Aorta (tissue), 5 donors: ENCODE measurements at regions not wholly inside any gene's neighbourhood (a gene's known extent, or its start where the extent isn't known, plus 50 kb on each side); places are given as distances from the start of the nearest gene placed in this dataset.

Source experiments
- ATAC-seq: fragments of 200-7000 bp; cut with Tn5 transposase; one replicate; pipeline ENCODE4 v1.9.1; 2022; ENCODE audit warnings: moderate library complexity; ENCODE audit not compliant: low FRiP score
- DNase-seq, 2 donors: peaks; one replicate each; pipeline ENCODE4 v3.0.0-alpha.2; 2020
- H3K27ac ChIP-seq, 2 donors: one replicate each; pipeline ENCODE4 v1.5.1; 2013; ENCODE audit warnings: low read length in 2 of 2, mild to moderate bottlenecking in 2 of 2, moderate library complexity in 2 of 2, control low read depth in 1 of 2, inconsistent platforms in 1 of 2, low read depth in 1 of 2
- H3K27me3 ChIP-seq, 2 donors: one replicate each; pipeline ENCODE4 v1.6.1; 2013; ENCODE audit warnings: control low read depth in 1 of 2, low read length in 1 of 2, mild to moderate bottlenecking in 1 of 2, moderate library complexity in 1 of 2; ENCODE audit not compliant: insufficient read depth in 2 of 2, control insufficient read depth in 1 of 2
- H3K36me3 ChIP-seq, 2 donors: one replicate each; pipeline ENCODE4 v1.6.1; 2013; ENCODE audit warnings: control low read depth in 1 of 2, low read length in 1 of 2, mild to moderate bottlenecking in 1 of 2; ENCODE audit not compliant: insufficient read depth in 2 of 2, control insufficient read depth in 1 of 2
- H3K4me1 ChIP-seq, 2 donors: one replicate each; pipeline ENCODE4 v1.6.1; 2013; ENCODE audit warnings: low read length in 2 of 2, control low read depth in 1 of 2, mild to moderate bottlenecking in 1 of 2, moderate library complexity in 1 of 2; ENCODE audit not compliant: insufficient read depth in 2 of 2, control insufficient read depth in 1 of 2
- H3K4me3 ChIP-seq, 2 donors: one replicate each; pipeline ENCODE4 v1.5.1; 2013; ENCODE audit warnings: low read length in 2 of 2, control low read depth in 1 of 2, mild to moderate bottlenecking in 1 of 2
- H3K9me3 ChIP-seq: one replicate; pipeline ENCODE4 v1.6.1; 2013; ENCODE audit warnings: mild to moderate bottlenecking, low read length; ENCODE audit not compliant: control insufficient read depth
- WGBS, 2 donors: extraction: QIAGEN DNeasy Blood & Tissue Kit; methylation state at CpG; one replicate each; pipeline ENCODE4 v1.1.7; 2013; 5-methylcytosine and 5-hydroxymethylcytosine counted together
- intact Hi-C, 2 donors: fragments of 100-400 bp; cut with DNase I; formaldehyde crosslinking; loops; one replicate each; pipeline versions ENCODE4 v1.14.2 to v1.15.0; 2022
- donor health status: healthy with polysubstance abuse.
- donor health status: Bipolar disorder and iron deficiency.
- donor health status: DM: no; HTN: no; CAD: no.
- donor health status: DM: no; HTN: no; CAD: no.
- donor health status: DM: yes; HTN: yes; CAD: no.

DNA sequence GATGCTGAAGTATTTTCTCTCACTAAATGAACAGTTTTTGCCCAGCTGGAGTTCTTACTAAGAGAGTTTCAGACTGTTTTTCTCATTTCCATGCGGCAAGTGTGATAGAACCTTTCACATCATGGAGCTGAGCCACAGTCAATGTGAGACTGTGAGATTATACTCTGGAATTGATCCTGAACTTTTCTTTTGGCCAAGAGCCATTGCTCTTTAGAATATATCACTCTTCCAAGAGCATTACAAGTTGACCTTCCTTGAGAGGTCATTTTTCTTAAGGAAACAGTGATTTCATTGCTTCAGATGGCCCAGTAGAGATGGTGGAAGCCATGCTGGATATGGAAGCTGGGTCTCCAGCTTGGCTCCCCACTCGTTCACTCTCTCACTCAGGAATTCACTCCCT lies 212.9 kb upstream of the UMPS start:
- H3K36me3 ChIP-seq = peaks cover 0 to 4% of the 10 kb centered on the region in 2 donors
- no peak overlapping the region for H3K27ac ChIP-seq
- DNase-seq = no peak
- no peak for ATAC-seq
- no peaks in the 10 kb centered on the region for H3K9me3 ChIP-seq
- no peaks in the 10 kb centered on the region for H3K27me3 ChIP-seq
- intact Hi-C loops = no loop called here
- H3K4me1 ChIP-seq = no peaks in the 10 kb centered on the region
- no peak overlapping the region for H3K4me3 ChIP-seq
- 27 to 48% methylated on average over 2 of the region's 2 CpGs for WGBS, 2 donors

DNA sequence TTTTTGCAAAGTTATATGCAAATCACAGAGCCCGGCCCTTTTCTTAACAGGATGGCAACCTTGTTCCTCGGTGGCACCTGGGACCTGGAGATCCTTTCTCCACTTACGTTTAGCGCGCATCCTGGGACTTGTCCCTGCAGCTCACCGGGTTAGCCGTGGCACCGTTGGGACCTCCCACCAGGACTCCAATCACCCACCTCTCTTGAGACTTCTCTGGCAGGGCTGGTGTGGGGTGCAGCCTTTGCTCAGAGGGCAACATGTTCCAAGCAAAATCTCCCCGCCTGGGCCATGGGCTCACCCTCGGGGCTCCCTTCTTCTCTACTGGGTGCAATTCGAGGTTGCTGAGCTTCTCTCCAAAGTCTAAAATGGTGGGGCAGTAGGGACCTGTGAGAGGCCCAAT lies 211.9 kb upstream of the UMPS start:
- ATAC-seq (no peak), DNase-seq (no peak)
- H3K36me3 ChIP-seq = peaks cover 0 to 4% of the 10 kb centered on the region in 2 donors
- no peaks in the 10 kb centered on the region for H3K9me3 ChIP-seq
- WGBS, 2 donors = 96 to 98% methylated on average over 11 of the region's 11 CpGs
- no peaks in the 10 kb centered on the region for H3K27me3 ChIP-seq
- H3K4me3 ChIP-seq = no peak overlapping the region
- no peaks in the 10 kb centered on the region for H3K4me1 ChIP-seq
- no peak overlapping the region for H3K27ac ChIP-seq
- intact Hi-C loops = no loop called here

DNA sequence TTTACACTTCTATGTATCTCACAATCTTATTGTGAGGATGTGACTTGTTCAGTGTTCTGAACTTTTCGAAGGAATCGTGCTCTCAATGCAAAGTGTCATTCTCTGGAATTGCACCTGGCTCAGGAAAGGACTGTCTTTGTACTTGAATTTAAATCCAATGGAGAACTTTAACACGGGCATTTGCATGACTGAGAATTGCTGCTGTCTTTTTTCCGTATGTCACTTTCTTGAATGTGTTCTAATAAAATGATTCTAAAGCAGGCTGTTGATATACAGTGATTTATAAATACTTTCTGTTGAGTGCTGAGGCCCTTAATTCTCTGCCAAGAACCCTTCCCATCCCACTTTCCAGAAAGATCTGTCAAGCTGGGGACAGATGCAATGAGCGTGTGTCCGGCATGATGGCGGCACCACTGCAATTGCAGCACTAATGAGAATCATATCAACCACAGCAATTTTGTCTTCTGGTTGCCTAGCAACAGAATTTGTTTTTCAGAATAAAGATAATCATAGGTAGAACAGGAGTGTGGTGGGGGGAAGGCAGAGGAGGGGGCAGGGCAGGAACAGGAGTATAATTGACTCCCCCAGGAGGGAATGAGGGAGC lies 210.6 kb upstream of the UMPS start:
- WGBS, 2 donors = 95 to 96% methylated on average over 7 of the region's 7 CpGs
- Histone ChIP-seq H3K4me3 (no peak overlapping the region), H3K9me3 (no peaks in the 10 kb centered on the region), H3K4me1 (no peaks in the 10 kb centered on the region), H3K27me3 (no peaks in the 10 kb centered on the region), H3K27ac (no peak overlapping the region), H3K36me3 (peaks cover 0 to 4% of the 10 kb centered on the region in 2 donors)
- no peak for DNase-seq
- no peak for ATAC-seq
- intact Hi-C loops = no loop called here

DNA sequence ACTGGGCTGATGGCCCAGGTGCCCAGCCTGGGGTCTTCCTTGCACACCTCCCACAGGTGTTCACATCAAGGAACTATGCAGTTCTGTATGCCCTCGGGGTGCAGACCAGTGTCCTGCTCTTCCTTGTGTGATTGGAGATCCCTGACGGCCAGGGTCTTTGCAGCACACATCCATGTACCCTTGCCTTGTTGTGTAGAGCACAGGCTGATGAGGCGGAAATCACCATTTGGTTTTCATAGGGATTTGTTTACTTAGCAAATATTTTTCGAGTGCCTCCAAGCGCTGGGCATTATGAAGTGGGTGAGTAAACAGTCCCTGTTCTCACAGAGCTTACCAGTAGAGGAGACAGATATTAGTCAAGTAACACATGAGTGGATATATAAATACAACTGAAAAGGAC lies 209.3 kb upstream of the UMPS start:
- 58 to 61% methylated on average over 5 of the region's 5 CpGs for WGBS, 2 donors
- ATAC-seq (no peak), DNase-seq (no peak)
- Histone ChIP-seq H3K4me1 (no peaks in the 10 kb centered on the region), H3K27me3 (no peaks in the 10 kb centered on the region), H3K4me3 (no peak overlapping the region), H3K36me3 (peaks cover 4 to 7% of the 10 kb centered on the region in 2 donors), H3K27ac (no peak overlapping the region), H3K9me3 (peaks cover 1% of the 10 kb centered on the region)
- intact Hi-C loops = no loop called here

DNA sequence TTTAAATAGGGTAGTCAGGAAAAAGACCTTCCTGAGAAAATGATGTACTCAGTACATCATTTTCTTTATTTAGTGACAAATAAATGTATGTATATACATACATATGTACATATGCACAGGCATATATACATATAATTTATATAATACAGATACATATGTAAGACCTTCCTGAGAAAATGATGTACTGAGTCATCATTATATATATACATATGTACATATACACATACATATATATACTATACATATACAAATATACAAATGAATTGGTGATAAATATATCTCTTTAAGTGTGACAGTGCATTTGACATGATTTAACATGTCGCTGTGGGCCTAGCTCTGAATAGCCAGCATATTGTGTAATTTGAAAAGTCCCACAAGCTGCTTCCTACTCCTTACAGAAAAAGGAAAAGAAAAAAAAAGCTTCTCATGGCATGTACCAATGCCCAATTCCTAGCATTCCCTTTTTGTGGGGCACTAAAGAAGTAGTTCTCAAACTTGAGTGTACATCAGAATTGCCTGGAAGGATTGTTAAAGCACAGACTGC lies 208.1 kb upstream of the UMPS start:
- H3K9me3 ChIP-seq = peaks cover 1% of the 10 kb centered on the region
- ATAC-seq (no peak), DNase-seq (no peak)
- no peak overlapping the region for H3K4me3 ChIP-seq
- H3K36me3 ChIP-seq = peaks cover 2 to 7% of the 10 kb centered on the region in 2 donors
- intact Hi-C loops = no loop called here
- no peaks in the 10 kb centered on the region for H3K4me1 ChIP-seq
- 97 to 98% methylated on average over 1 of the region's 1 CpG for WGBS, 2 donors
- H3K27me3 ChIP-seq = no peaks in the 10 kb centered on the region
- no peak overlapping the region for H3K27ac ChIP-seq

- no peak for ATAC-seq
- Histone ChIP-seq H3K4me3 (no peak overlapping the region), H3K4me1 (peaks cover 2 to 4% of the 10 kb centered on the region in 2 donors), H3K27me3 (no peaks in the 10 kb centered on the region), H3K27ac (no peak overlapping the region), H3K9me3 (peaks cover 1% of the 10 kb centered on the region), H3K36me3 (peaks cover 0 to 7% of the 10 kb centered on the region in 2 donors)
- intact Hi-C loops = no loop called here
- no peak for DNase-seq
- 98 to 100% methylated on average over 1 of the region's 1 CpG for WGBS, 2 donors
Measured at GRCh38 chr3:124526601-124527000, 203.7 kb upstream of the UMPS start.

DNA sequence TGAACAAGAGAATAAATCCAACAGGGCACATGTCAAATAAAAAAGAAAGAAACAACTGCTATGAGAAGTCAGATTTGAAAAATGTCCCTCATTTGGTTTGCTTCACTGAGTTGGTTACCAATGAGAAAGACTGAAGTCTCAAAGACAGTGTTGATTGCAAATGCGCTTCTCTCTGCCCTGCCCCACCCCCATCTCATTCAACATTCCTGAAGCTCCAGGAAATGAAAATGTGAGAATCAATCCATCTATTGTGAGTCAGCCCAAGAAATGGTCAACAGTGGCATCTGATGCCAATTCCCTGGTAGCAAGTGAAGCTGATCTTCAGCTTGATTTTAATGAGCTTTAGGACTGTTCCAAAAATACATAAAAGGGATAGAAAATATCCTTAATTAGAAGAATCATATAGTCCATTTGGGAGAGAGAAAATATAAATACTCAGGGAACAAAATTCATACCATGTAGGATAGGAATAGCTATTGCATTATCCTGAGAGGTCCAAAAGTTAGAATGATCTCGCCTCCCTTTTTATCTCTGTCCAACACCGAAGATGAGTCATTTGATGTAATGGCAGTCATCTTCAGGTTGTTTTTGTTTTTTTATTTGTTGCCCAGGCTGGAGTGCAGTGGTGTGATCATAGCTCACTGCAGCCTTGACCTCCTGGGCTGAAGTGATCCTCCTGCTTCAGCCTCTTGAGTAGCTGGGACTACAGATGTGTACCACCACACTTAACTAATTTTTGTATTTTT lies 200.3 kb upstream of the UMPS start:
- Histone ChIP-seq H3K4me3 (no peak overlapping the region), H3K27me3 (no peaks in the 10 kb centered on the region), H3K27ac (no peak overlapping the region), H3K4me1 (peaks cover 2 to 4% of the 10 kb centered on the region in 2 donors), H3K36me3 (peaks cover 0 to 11% of the 10 kb centered on the region in 2 donors), H3K9me3 (peaks cover under 1% of the 10 kb centered on the region)
- intact Hi-C loops = no loop called here
- DNase-seq = no peak
- 92 to 94% methylated on average over 3 of the region's 3 CpGs for WGBS, 2 donors
- ATAC-seq = no peak

DNA sequence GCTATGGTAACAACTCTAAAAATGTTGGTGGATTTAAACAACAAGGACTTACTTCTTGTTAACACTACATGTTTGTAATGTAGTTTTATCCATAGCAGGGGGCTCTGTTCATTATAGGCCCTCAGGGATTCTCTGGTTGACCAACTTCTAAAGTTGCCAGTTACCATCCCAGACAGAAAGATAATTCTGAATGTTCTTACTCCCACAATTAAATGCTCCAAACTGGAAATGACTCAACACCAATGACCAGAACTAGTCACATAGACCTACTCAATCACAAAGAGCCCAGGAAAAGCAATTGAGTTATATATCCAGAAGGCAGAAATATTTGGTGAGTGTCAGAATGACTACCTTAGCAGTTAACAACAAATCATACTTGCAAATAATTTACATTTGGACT lies 199.3 kb upstream of the UMPS start:
- H3K4me1 ChIP-seq = peaks cover 2 to 4% of the 10 kb centered on the region in 2 donors
- H3K4me3 ChIP-seq = no peak overlapping the region
- no peak overlapping the region for H3K27ac ChIP-seq
- peaks cover 0 to 4% of the 10 kb centered on the region in 2 donors for H3K36me3 ChIP-seq
- no peak for ATAC-seq
- no peaks in the 10 kb centered on the region for H3K27me3 ChIP-seq
- no peaks in the 10 kb centered on the region for H3K9me3 ChIP-seq
- intact Hi-C loops = no loop called here
- no peak for DNase-seq

DNA sequence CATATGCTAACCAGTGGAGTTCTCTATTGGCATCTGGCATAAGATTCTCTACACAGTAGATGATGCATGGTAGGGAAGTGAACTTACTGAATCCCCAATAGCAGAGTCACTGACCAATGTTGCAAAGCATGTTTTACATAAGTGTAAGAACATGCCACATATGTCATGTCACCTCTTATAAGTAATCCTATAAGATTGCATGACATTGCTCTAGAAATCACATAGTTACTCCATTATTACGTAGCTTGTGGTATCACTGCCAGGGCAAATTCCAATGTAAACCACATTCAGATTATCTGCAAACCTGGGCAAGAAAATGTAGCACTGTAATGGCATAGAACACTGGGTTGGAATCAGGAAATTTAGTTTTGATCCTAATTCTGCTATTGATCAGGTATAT lies 198.2 kb upstream of the UMPS start:
- no peaks in the 10 kb centered on the region for H3K27me3 ChIP-seq
- ATAC-seq = no peak
- intact Hi-C loops = no loop called here
- no peak overlapping the region for H3K4me3 ChIP-seq
- H3K27ac ChIP-seq = no peak overlapping the region
- peaks cover 0 to 4% of the 10 kb centered on the region in 2 donors for H3K36me3 ChIP-seq
- WGBS, 2 donors = 93 to 98% methylated on average over 1 of the region's 1 CpG
- no peaks in the 10 kb centered on the region for H3K9me3 ChIP-seq
- DNase-seq = no peak
- peaks cover 2 to 4% of the 10 kb centered on the region in 2 donors for H3K4me1 ChIP-seq
